Stimulated activated CD4-positive, alpha-beta T cell treated with anti-CD3 and anti-CD28 coated beads, Interleukin-15, amount 100 ng/mL, for 48 hours (primary cell): ENCODE measurements at regions not wholly inside any gene's neighbourhood (a gene's known extent, or its start where the extent isn't known, plus 50 kb on each side); places are given as distances from the start of the nearest gene placed in this dataset.

ENCODE experiments used
- DNase-seq, 2 donors: peaks; one replicate each; pipeline ENCODE4 v3.0.0-alpha.2; 2020; ENCODE audit warnings: low read depth in 2 of 2

GRCh38 chr9:89554307-89555035, 50.3 kb upstream of the GADD45G start:
- no peak for DNase-seq

GRCh38 chr9:89553451-89554010, 51.3 kb upstream of the GADD45G start:
- DNase-seq: no peak

DNA sequence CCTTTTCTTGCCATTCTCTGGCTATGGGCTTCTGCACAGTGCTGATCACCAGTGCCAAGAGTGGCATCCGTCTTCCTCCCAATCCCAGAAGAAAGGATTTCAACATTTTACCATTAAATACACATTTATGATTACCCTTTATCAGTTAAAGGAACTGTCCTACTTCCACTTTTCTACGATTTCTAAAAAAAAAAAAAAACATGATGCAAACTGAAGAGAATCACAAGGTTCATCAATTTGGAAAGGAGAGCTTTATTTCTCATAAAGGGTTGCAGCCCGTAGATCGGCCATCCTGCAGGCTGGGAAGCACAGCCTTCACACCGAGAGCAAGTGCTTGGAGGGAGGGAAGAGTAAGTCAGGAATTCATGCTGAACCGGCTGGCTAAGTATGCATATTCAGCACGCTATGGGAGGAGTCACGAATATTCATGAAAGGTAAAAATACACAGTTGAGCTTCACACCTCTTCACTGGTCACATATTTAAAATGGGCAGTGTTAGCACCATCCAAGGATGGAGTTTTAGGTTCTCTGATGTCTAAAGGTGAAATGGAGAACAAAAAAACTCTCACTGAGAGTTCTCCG, 52.5 kb upstream of the SEMA4D start:
- no peak for DNase-seq

- peak; percentile 67 to 80 for DNase-seq
These were observed 51.2 kb upstream of the SEMA4D start for GRCh38 chr9:89549031-89549644.

- no peak for DNase-seq
These were observed 50.2 kb upstream of the SEMA4D start for GRCh38 chr9:89548071-89548638.
